ENCODE measurements at regions not wholly inside any gene's neighbourhood (a gene's known extent, or its start where the extent isn't known, plus 50 kb on each side); places are given as distances from the start of the nearest gene placed in this dataset.

DNA sequence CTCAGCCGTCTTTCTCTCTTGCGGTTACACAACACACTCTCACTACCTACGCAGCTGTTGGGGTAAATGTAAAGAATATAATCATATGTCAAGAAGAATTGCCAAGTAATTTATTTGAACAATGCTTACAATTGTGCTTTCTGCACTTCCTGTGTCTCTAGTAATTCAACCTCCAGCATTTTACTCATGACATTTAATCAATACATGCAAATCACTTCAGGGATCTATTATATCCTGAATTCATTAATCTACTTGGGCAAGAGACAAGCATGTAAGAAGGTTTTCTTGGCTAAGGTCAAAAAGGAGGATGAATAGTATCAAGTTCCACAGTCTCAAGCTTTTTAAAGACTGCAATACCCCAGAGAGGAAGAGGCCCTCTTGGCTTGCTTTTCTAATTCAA, 562.9 kb upstream of the ADARB2 start:
- DNase-seq = no peak

DNA sequence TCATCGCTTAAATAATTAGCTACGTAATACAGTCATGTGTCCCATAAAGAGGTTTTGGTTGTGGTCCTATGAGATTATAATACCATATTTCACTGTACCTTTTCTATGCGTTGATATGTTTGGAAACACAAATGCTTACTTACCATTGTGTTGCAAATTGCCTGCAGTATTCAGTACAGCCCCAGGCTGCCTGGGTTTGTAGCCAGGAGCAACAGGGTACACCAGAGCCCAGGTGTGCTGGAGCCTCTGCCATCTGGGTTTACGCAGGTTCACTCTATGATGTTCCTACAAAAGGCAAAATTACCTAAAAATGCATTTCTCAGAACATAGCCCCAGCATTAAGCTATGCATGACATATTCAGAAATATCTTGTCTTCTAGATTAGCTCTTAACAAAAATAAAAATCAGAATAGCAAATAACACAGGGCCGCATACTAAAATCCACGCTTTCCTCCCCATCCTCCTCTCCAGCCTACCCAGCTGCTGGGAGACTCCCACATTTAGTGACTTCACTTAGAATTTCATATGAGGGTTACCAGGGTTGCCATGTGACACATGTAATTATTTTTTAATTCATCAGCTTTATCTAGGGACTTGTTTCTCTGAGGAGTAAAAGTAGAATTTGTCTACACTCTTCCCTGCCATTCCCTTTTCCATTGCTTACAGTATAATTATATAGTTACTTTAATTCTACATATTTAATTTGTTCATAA, 559.0 kb upstream of the ADARB2 start:
- no peak for DNase-seq

DNA sequence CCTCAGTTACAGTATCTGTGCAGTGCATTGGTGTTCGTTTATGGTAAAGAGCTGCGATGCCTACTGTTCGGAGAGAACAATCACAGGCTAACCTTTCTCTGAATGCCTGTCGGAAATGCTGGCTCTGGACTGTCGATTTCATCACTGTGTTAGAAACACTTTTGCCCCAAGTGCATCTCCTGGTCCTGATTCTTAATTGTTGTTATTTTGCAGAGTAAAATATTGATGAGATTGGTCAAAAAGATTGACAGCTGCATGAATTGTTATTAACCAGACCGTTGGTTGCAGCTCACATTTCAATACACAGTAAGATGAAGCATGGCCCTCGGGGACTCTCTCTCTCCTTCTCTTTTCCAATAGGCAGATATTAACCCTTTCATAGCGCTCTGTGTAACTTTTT, 557.4 kb upstream of the ADARB2 start:
- no peak for DNase-seq

DNA sequence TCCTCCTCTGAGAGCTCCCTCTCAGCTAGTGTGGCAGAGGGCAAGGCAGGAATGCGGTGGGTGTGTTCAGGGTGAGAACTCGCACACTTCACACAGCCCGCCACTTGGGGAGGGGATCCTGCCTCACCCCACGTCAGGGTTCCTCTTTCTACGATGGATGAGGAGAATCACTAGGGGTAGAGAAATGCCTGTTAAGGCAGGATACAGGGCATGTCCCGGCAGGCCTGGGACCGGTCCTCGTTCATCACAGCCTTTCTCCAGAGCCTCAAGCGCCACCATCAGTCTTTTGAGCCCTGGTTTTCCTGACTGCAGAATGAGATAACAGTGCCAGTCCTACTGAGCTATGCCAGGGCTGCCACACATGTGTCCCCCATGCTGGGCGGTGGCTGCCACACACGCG, 546.7 kb upstream of the ADARB2 start:
- DNase-seq = no peak

DNA sequence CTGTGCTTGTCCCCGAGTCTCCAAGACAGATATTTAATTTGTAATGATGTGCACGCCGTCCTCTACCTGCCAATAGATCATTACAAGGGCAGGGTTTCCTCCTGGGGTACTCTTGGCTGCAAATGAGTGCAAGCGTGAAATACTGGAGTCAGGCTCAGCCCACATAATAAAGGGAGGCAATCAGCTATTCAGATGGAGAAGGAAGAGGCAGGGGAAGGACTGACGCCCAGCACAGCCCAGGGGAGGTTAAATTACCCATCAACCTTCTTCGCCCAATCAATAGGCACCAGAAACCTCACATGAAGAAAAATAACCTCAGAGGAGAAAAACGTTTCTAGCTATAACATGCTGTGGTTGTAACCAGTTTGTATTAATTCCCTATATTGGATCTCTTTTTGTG, 544.9 kb upstream of the ADARB2 start:
- no peak for DNase-seq

DNA sequence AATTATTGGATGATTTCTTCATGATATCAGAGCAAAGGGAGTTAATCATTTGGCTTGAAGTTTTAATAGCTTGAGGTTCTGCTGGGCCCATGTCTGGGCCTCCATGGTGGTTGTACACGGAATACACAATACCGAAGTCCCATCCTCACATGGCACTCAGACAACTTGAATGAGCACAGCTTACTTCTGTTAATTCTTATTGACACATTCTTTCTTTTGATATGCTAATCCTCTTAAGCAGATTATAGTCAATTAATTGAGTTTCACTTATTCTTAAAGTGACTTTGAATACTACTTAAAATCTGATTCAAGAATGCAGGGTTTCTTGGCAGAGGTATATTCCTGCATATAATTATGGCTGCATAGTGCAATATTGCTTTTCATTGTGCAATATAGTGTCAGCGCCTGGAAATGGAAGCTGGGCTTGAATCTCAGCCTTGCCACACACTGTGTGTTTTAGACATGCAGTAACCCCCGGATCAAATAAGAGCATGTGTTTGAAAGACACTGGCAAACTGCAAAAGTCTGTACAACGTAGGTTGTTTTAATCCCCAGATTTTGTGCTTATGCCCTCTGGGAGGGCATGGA, 543.5 kb upstream of the ADARB2 start:
- no peak for DNase-seq

DNA sequence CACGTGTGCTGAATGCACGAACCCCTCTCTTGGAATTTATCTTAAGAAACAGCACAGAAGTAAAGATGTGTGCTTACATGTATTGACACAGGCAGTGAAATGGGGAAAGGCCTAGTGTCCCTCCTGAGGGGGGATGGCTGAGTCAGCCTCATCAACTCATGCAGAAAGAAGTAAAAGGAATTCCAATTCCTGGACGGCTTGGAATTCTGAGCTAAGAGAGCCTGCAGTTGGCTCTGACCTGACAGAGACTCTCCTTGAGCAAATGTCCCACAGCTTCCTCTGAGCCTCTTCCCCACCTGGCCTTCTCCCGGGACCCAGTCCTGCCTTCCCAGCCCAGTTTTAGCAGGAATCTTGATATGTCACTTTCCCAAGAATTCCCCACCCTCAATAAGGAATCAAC, 542.4 kb upstream of the ADARB2 start:
- no peak for DNase-seq

DNA sequence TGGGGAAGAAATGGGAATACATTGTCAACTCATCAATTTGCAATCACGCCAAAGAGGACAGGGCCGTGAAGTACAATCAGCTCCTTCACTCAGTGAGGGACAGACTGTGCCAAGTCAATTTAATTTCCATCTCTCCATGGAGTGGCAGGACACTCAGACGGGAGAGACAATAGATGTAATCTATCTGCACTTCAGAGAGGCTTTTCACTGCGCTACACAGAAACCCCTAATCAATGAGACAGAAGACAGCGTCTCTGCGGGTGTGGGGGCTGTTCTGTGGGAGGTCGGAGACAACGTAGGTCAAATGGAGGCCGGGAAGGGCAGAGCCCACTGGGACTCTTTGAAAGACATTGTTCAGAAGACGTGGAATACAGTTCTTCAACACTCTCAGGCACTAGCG, 541.0 kb upstream of the ADARB2 start:
- DNase-seq = no peak

DNA sequence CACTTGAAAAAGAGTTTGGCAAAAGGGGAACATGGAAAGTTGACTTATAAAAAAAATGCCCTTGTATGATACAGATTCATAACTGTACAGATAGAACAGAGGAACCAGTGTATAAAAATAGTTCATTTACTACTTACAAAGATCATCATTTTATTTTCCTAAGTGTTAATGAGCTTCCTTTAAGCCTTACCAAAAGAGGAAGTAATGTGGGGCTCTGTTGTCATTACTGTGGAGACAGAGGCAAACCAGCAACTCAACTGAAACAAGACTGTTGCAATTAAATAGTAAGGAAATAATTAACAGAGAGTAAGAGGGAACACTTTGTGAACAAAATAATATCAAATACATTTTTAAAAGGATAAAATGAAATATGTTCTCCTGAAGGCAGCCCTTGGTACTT, 526.2 kb upstream of the ADARB2 start:
- no peak for DNase-seq

DNA sequence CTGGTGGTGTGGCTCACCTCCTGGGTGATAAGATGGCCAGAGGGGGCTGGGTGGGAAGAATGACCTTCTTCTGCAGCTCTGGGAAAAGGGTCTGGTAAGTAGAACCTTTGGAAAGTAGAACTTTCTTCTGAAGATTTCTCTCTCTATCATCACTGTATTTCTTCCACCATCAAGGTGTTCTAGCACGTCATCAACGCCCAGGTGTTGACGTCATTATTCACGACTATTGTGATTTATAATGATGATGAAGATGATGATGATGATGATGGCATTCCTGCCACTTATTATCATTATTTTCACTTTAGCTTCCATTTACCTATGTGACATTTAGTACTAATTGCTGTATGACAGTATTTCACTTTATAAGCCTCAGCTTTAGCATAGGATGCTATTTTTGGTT, 525.6 kb upstream of the ADARB2 start:
- DNase-seq = no peak

DNA sequence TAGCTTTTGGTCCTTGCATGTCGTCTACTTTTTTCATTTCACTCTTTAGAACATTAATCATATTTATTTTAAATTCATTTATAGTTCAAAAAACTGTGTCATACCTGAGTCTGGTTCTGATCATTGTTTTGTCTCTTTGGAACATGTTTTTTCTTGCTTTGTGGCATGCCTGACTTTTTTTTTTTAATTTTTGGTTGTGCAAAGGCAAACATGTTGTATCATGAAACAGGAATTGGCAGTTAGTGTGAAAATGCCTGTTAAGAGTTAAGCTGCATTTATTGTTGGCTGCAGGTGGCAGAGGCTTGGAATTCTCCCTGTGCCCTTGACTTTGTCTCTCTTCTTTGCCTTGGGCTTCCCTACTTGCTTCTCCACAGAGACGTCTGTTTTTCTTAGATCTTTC, 525.0 kb upstream of the ADARB2 start:
- DNase-seq = no peak

DNA sequence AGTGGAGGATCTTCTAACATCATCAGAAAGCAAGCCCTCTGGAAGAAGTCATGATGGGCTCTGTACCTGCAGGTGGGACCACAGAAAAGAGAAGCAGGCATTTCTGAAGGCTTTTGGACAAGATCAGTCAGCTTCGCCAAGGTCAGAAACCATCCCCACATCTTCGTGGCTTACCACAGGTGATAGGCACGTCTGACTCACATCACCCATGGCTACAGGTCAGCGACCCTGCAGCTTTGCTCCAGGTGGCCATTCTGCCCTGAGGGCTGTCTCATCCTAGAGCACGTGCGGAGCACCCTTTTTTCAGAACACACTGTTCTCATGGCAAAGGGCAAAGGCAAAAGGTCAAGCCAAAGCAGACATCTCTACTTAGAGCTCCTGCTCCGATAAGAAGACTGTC, 518.9 kb upstream of the ADARB2 start:
- no peak for DNase-seq

DNA sequence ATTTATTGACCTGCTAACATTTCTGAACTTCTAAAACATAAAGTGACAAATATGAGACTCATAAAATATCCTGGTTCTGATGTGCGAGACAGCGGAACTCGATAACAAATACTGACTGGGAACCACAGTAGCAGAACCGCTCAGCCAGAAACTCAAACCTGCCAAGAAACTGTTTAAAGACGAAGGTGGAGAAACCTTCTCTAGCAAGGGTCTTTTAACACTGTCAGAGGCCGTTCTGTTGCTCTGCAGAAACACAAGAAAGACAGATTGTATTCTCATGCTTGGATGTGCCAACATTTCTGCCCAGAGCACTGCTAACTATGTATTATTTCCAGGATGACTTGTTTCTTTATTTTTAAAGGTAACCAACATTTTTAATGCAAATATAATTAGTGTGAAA, 514.8 kb upstream of the ADARB2 start:
- no peak for DNase-seq

DNA sequence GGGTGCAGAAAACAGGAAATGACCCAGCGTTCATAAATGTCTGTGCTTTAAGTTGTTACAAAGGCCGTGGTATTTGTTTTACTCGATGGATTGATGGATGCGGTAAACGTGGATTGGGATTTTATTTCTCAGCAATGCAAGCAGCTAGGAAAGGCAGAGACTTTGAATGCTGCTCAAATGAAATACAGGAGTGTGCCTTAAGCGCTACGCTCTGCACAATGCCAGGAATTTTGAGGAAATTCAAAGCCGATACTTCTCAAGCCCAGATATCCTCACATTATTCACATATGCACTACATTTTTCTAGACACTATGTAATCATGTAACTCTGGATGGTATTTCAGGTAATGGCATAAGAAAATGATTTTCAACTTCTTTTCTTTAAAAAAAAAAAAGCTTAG, 514.3 kb upstream of the ADARB2 start:
- DNase-seq = no peak

DNA sequence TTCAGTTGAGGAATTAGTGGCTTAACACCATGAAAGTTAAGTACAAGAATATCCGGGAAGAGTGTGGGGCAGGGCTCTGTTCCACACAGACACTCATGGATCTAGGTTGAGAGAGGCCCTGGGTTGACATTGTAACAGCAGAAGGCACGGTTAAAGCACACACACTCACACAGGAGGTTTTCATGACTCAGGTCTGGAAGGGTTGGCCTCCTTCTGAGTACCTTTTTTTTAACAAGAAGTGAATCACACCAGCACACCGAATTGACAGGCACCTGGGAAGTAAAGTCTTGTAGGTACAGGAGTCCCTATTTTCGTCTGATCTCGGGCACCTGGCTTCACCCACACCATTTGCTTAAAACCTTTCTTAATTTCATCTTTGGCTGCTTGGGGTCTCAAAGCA, 509.4 kb upstream of the ADARB2 start:
- no peak for DNase-seq

DNA sequence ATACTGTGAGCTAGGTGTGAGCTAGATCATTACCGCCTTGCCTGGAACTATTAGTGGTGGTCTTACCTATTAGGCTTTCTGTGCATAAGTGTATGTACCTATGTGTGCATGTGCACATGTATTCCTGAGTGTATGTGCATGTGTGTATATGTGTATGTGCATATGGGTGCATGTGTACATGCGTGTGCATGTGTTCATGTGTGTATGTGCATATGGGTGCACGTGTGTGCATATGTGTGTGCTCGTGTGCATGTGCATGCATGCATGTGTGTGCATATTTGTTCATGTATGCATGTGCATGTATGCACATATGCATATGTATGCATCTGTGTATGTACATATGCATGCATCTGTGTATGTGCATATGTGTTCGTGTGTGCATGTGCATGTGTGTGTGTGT, 508.3 kb upstream of the ADARB2 start:
- no peak for DNase-seq

DNA sequence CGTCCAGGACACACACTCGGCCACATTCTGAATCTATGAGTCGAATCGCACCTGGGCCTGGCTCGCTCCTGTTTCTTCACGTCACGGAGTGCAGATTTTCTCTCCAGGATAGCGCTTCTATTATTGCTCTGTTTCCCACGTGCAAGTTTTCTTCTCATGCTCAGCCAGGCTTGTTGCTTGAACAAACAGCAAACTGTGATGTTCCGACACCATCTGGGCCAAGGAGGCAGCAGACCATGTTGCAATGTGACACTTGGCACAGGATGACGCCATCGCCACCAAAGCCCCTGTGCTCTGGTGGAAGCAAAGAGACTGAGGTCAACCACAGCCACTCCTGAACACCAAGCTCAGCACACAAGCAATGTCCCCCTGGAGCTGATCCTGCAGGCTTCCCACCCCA, 507.1 kb upstream of the ADARB2 start:
- DNase-seq = no peak

DNA sequence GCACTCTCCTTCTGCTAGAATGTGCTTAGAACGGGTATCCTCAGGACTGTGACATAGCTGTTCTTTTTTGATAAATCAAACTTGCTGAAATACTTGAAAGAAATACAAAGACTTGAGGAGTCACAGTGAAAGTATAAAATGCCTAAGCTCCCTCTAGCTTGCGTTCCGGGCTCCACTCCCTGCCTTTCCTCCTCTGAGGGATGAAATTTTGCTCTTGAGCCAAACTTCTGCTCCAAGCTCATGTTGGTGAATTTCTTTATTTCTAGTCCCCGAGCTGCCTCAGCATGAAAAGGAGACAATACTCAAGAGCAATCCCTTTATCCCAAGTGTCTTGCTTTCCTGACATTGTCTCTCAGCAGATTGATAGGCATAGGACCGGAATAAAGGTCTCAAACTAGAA, 499.6 kb upstream of the ADARB2 start:
- no peak for DNase-seq

DNA sequence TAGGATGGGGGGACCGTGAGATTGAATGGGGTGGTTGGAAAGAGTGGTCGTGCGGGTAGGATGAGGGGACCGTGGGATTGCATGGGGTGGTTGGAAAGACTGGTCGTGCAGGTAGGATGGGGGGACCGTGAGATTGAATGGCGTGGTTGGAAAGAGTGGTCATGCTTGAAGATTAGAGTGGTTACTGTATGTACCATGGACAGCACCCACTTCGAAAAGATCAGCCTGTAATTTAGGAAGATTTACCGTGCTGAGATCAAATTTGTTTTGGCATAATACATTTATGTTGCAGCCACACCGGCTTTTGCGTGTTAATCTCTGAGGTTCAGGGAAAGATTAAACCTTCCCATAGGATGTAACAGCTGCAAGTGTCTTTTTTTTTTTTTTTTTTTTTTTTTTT, 495.2 kb upstream of the ADARB2 start:
- DNase-seq = no peak

DNA sequence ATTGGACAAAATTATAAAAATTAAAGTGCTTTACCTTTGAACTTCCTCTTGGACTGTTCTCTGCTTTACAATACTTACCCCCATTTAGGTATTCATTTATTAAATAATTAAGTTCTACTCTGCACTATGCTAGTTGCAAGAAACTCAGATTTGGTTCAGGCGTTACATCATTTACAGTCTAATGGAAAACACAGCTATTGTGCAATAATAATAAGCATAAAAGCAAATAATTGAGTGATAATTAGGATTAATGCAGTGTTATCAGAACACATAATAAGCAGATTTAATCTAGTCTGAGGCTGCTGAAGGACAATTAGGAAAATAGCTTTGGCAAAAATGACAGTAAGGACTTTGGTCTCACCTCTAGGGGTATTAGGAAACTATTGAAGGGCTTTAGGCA, 493.2 kb upstream of the ADARB2 start:
- DNase-seq = no peak

DNA sequence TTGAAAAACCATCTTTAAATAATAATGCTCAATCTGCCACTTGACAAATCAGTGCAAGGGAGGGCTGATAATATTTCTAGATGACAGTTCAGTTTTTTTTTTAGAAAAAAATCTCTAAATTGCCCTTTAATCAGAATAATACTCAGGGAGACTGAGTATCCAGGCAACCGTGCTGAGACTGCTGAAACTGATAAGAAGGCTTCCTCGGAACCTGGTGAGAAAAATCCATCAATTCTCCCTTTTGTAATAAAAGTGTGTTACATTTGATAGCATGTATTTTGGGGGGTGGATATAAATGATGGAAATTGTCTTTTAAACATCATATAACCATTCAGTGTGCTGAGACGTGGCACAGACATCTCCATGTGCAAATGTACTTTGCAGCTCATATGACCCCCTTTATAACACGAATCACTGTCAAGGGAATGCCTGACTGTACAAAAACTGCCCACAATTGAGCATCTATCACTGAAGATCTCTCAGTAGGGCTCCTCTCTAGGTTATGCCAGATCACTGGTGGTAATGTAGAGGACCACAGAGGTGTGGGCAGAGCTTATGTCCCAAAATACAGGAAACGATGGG, 491.1 kb upstream of the ADARB2 start:
- no peak for DNase-seq

DNA sequence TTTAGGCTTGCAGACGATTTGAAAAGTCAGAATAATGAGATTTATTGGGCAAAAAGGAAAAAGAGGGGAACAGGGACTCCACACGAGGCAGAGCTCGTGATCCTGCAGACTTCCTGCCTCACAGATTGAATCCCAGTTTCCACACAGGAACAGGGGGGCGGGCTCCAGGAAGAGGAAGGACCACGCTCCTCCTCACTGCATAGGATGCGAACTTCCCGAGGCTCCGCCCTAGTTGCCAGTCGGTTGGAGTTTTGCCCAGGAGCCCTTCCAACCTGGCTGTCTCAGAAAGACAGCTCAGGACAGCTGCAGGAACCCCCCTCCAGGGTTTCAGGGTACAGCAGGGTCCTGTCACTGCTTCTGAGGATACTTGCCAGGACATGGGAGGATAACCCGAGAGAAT, 488.3 kb upstream of the ADARB2 start:
- DNase-seq = no peak

DNA sequence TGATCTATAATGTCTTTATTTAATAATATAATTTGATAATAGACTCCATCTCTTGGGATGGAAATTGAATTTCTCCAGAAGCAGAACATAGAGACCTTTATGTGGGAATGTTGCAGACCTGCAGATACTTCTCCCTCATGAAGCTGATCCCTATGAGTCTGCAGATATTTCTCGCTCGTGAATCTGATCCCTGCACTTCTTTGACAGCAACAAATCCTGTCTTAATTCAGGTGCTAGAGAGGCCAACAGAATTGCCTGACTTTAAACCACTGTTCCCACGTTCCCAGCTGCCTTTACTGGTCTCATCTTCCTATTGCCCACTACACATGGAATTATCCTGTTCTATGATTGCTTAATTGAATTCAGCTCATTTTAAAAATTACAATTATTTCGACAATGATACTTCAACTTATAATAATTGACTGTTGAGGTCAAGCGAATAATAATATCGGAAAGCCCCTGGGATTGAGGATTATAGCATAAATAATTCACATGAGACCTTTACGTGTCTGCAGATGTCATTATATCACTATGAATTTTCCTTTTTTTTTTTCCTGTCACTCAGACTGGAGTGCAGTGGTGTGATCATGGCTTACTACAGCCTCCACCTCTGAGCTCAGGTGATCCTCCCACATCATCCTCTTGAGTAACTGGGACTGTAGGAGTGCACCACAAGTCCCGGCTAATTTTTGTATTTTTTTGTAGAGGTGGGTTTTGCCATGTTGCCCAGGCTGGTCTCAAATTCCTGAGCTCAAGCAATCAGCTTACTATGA, 486.4 kb upstream of the ADARB2 start:
- DNase-seq = no peak

DNA sequence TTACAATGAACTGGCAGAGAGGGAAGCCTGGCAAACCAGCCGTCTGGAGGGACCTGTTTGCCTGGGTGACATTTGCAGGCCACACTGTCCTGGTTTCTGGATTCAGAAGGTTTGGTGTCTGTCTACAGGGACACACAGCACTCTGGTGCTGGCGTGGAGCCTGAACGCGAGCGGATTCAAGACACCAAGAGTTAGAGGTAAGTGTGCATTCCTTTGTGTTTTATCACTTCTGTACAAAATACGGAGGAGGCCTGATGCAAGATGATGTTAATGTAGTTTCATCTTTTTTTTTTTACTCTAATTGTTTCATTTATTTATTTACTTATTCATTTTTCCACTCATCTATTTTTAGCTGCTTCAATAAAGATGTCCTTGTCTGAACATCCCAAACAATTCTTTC, 485.3 kb upstream of the ADARB2 start:
- no peak for DNase-seq
